T-cell (primary cell): ENCODE measurements at regions not wholly inside any gene's neighbourhood (a gene's known extent, or its start where the extent isn't known, plus 50 kb on each side); places are given as distances from the start of the nearest gene placed in this dataset.

ENCODE experiments used
- ATAC-seq, 4 experiments: fragments of 200-7000 bp in 3 of 4; fragments of 150-1000 bp in 1 of 4; cut with Tn5 transposase; replicated peaks in 1 of 4; 1 replicate in 3 of 4; 2 replicates in 1 of 4; pipeline ENCODE4 v1.10.0; 2021; ENCODE audit warnings: moderate library complexity in 3 of 4, mild to moderate bottlenecking in 2 of 4, moderate number of reproducible peaks in 1 of 4
- CTCF ChIA-PET, 2 donors: fragments of 300-600 bp; sonication (Branson Sonifier 250); formaldehyde crosslinking; loops; one replicate each; lab custom pipeline; 2022; ENCODE audit warnings: antibody characterized with exemption in 2 of 2; lab: Charles Lee
- POLR2A ChIA-PET, 2 donors: fragments of 300-600 bp; sonication (Branson Sonifier 250); formaldehyde crosslinking; loops; one replicate each; lab custom pipeline; 2022; ENCODE audit warnings: antibody characterized with exemption in 2 of 2; lab: Charles Lee
- DNase-seq, 35 experiments: peaks; one replicate each; pipeline versions ENCODE4 v3.0.0 to v3.0.0-alpha.2; 2013 to 2023
- H3K27ac ChIP-seq: one replicate; pipeline ENCODE4 v1.5.1; 2013; ENCODE audit warnings: low read length
- H3K27me3 ChIP-seq, 2 experiments: replicated peaks in 1 of 2; 1 replicate in 1 of 2; 2 replicates in 1 of 2; pipeline versions ENCODE4 v1.6.1 to v1.7.0; 2013; ENCODE audit warnings: low read length in 1 of 2, mixed read lengths in 1 of 2; ENCODE audit not compliant: control insufficient read depth in 2 of 2, insufficient read depth in 2 of 2; ENCODE audit errors: extremely low read depth in 1 of 2
- H3K36me3 ChIP-seq, 2 donors: 1 replicate in 1 of 2; 2 replicates in 1 of 2; pipeline versions ENCODE4 v1.6.1 to v1.7.0; 2013; ENCODE audit warnings: low read length in 1 of 2; ENCODE audit not compliant: control insufficient read depth in 2 of 2, insufficient read depth in 1 of 2; ENCODE audit errors: extremely low read depth in 1 of 2
- H3K4me1 ChIP-seq, 2 experiments: 1 replicate in 1 of 2; 2 replicates in 1 of 2; pipeline versions ENCODE4 v1.6.1 to v1.7.0; 2013; ENCODE audit warnings: low read length in 2 of 2, mixed read lengths in 1 of 2; ENCODE audit not compliant: insufficient read depth in 2 of 2, control insufficient read depth in 1 of 2; ENCODE audit errors: extremely low read depth in 1 of 2
- H3K4me3 ChIP-seq, 2 donors: 1 replicate in 1 of 2; 2 replicates in 1 of 2; pipeline versions ENCODE4 v1.5.1 to v1.7.0; 2013; ENCODE audit warnings: mild to moderate bottlenecking in 2 of 2, low read length in 1 of 2, moderate library complexity in 1 of 2; ENCODE audit not compliant: control insufficient read depth in 1 of 2; ENCODE audit errors: extremely low read depth in 1 of 2
- H3K9me3 ChIP-seq: 2 replicates; pipeline ENCODE4 v1.7.0; 2013
- H3K27ac Mint-ChIP-seq, 2 donors: one replicate each; pipeline ENCODE4 v1.8.0; 2020 to 2021; ENCODE audit warnings: mild to moderate bottlenecking in 2 of 2, mixed read lengths in 2 of 2
- H3K27me3 Mint-ChIP-seq, 2 donors: one replicate each; pipeline ENCODE4 v1.8.0; 2021 to 2022; ENCODE audit warnings: mixed read lengths in 2 of 2
- H3K36me3 Mint-ChIP-seq: one replicate; pipeline ENCODE4 v1.8.0; 2021; ENCODE audit warnings: mixed read lengths
- H3K4me1 Mint-ChIP-seq, 3 donors: one replicate each; pipeline ENCODE4 v1.8.0; 2020 to 2022; ENCODE audit warnings: mixed read lengths in 3 of 3, mild to moderate bottlenecking in 1 of 3
- H3K4me3 Mint-ChIP-seq, 3 donors: one replicate each; pipeline ENCODE4 v1.8.0; 2020 to 2022; ENCODE audit warnings: mild to moderate bottlenecking in 3 of 3, mixed read lengths in 3 of 3, moderate library complexity in 3 of 3
- H3K9me3 Mint-ChIP-seq, 3 donors: one replicate each; pipeline ENCODE4 v1.8.0; 2020 to 2022; ENCODE audit warnings: mixed read lengths in 3 of 3
- WGBS: methylation state at CpG from one replicate; pipeline ENCODE4 v1.1.5; 2013; ENCODE audit warnings: missing lambda C conversion rate; ENCODE audit not compliant: insufficient coverage; 5-methylcytosine and 5-hydroxymethylcytosine counted together

DNA sequence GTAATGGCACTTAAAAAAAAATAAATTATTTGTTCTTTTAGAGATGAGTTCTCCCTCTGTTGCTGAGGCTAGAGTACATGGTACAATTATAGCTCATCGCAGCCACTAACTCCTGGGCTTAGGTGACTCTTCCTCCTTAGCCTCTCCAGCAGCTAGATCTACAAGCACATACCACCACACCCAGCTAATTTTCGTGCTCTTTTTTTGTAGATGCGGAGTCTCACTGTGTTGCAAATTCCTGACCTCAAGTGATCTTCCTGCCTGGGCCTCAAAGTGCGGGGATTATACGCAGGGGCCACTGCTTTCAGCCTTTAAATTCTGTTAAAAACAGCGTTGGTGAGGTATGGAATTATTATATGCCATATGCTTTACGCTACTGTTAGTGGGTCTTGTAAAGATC lies 2034.0 kb downstream of the OLFM4 start:
- Mint-ChIP-seq H3K9me3 (peaks cover 13 to 19% (median 13%) of the 10 kb centered on the region in 3 donors), H3K4me1 (no peaks in the 10 kb centered on the region), H3K27ac (no peak overlapping the region), H3K4me3 (no peak overlapping the region), H3K36me3 (no peaks in the 10 kb centered on the region), H3K27me3 (no peaks in the 10 kb centered on the region)
- Histone ChIP-seq H3K4me3 (no peak overlapping the region), H3K9me3 (peaks cover 1% of the 10 kb centered on the region), H3K4me1 (no peaks in the 10 kb centered on the region), H3K27me3 (no peaks in the 10 kb centered on the region), H3K36me3 (no peaks in the 10 kb centered on the region), H3K27ac (no peak overlapping the region)
- no peak for DNase-seq
- POLR2A ChIA-PET: no interaction called here
- CTCF ChIA-PET: no interaction called here
- ATAC-seq: no peak
- WGBS: 86% methylated on average over 1 of the region's 7 CpGs

- DNase-seq: no peak
- Mint-ChIP-seq H3K4me3 (no peak overlapping the region), H3K36me3 (no peaks in the 10 kb centered on the region), H3K4me1 (no peaks in the 10 kb centered on the region), H3K27me3 (no peaks in the 10 kb centered on the region), H3K9me3 (peaks cover 3 to 8% (median 5%) of the 10 kb centered on the region in 3 donors), H3K27ac (no peak overlapping the region)
- H3K36me3 ChIP-seq: no peaks in the 10 kb centered on the region
- POLR2A ChIA-PET: no interaction called here
- ATAC-seq: no peak
- H3K27ac ChIP-seq: no peak overlapping the region
- CTCF ChIA-PET: no interaction called here
- WGBS: no CpG with 5 or more reads among the region's 1 CpG
- peaks cover 2% of the 10 kb centered on the region for H3K9me3 ChIP-seq
- H3K4me3 ChIP-seq: no peak overlapping the region
- H3K27me3 ChIP-seq: no peaks in the 10 kb centered on the region
- H3K4me1 ChIP-seq: no peaks in the 10 kb centered on the region
Measured at GRCh38 chr13:55067946-55068345, 2039.3 kb downstream of the OLFM4 start.

GRCh38 chr13:55069746-55070145 lies 2041.1 kb downstream of the OLFM4 start:
- DNase-seq (no peak), ATAC-seq (no peak)
- no peaks in the 10 kb centered on the region for H3K4me1 Mint-ChIP-seq
- Histone ChIP-seq H3K27me3 (no peaks in the 10 kb centered on the region), H3K36me3 (no peaks in the 10 kb centered on the region), H3K9me3 (peaks cover 2% of the 10 kb centered on the region), H3K27ac (no peak overlapping the region), H3K4me3 (no peak overlapping the region), H3K4me1 (no peaks in the 10 kb centered on the region)
- H3K27ac Mint-ChIP-seq: no peak overlapping the region
- ChIA-PET POLR2A (no interaction called here), CTCF (no interaction called here)
- H3K9me3 Mint-ChIP-seq: peaks cover 0 to 8% (median 2%) of the 10 kb centered on the region in 3 donors
- no peaks in the 10 kb centered on the region for H3K27me3 Mint-ChIP-seq
- no peaks in the 10 kb centered on the region for H3K36me3 Mint-ChIP-seq
- no CpG with 5 or more reads among the region's 1 CpG for WGBS
- no peak overlapping the region for H3K4me3 Mint-ChIP-seq

DNA sequence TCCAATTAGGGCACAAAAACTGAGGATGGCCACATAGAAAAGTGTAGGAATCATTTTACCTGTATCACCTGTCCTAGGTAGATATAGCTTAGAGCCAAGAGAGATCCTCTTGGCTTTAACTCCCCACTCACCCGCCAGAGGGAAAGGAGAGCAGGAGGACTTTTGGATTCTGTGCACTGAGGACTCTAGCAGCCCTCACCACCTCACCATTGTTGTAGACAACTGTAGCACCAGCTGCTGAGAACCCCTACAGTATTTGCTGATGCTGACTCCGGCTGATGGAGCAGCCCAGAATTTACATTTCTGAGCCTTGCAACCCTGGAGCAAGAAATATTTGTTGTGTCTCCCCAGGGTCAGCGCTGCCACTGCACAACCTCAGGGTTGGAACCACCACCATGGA lies 2044.4 kb downstream of the OLFM4 start:
- Mint-ChIP-seq H3K27me3 (no peaks in the 10 kb centered on the region), H3K27ac (no peak overlapping the region), H3K4me3 (no peak overlapping the region), H3K4me1 (no peaks in the 10 kb centered on the region), H3K36me3 (no peaks in the 10 kb centered on the region), H3K9me3 (peaks cover 0 to 3% (median 2%) of the 10 kb centered on the region in 3 donors)
- Histone ChIP-seq H3K9me3 (no peaks in the 10 kb centered on the region), H3K27ac (no peak overlapping the region), H3K36me3 (no peaks in the 10 kb centered on the region), H3K4me3 (no peak overlapping the region), H3K4me1 (no peaks in the 10 kb centered on the region), H3K27me3 (no peaks in the 10 kb centered on the region)
- ChIA-PET CTCF (no interaction called here), POLR2A (no interaction called here)
- ATAC-seq (no peak), DNase-seq (no peak)
- 95% methylated on average over 2 of the region's 3 CpGs for WGBS

DNA sequence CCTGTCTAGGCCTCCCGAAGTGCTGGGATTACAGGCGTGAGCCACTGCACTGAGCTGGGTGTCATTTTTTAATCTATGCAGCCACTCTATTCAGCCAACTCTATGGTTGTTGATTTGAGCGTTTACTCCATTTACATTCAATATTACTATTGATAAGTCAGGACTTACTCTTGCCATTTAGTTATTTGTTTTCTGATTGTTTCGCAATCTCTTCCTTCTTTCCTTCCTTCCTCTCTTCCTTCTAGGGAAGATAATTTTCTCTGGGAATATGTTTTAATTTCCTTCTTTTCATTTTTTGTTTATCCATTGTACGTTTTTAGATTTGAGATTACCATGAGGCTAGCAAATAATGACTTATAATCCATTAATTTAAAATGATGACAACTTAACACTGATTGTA lies 2056.0 kb downstream of the OLFM4 start:
- H3K27ac Mint-ChIP-seq: no peak overlapping the region
- ChIA-PET POLR2A (no interaction called here), CTCF (no interaction called here)
- WGBS: 100% methylated on average over 2 of the region's 5 CpGs
- H3K4me3 Mint-ChIP-seq: no peak overlapping the region
- no peaks in the 10 kb centered on the region for H3K4me1 ChIP-seq
- no peaks in the 10 kb centered on the region for H3K27me3 Mint-ChIP-seq
- no peak overlapping the region for H3K4me3 ChIP-seq
- no peak overlapping the region for H3K27ac ChIP-seq
- H3K36me3 ChIP-seq: no peaks in the 10 kb centered on the region
- no peaks in the 10 kb centered on the region for H3K4me1 Mint-ChIP-seq
- no peaks in the 10 kb centered on the region for H3K36me3 Mint-ChIP-seq
- no peak for DNase-seq
- peaks cover 12 to 29% (median 13%) of the 10 kb centered on the region in 3 donors for H3K9me3 Mint-ChIP-seq
- no peaks in the 10 kb centered on the region for H3K27me3 ChIP-seq
- no peak for ATAC-seq
- no peaks in the 10 kb centered on the region for H3K9me3 ChIP-seq

- H3K9me3 Mint-ChIP-seq: peaks cover 10 to 33% (median 15%) of the 10 kb centered on the region in 3 donors
- no peaks in the 10 kb centered on the region for H3K4me1 ChIP-seq
- DNase-seq (no peak), ATAC-seq (no peak)
- H3K4me3 ChIP-seq: no peak overlapping the region
- CTCF ChIA-PET: no interaction called here
- no peak overlapping the region for H3K27ac ChIP-seq
- POLR2A ChIA-PET: no interaction called here
- no peaks in the 10 kb centered on the region for H3K27me3 ChIP-seq
- H3K36me3 ChIP-seq: no peaks in the 10 kb centered on the region
- H3K36me3 Mint-ChIP-seq: no peaks in the 10 kb centered on the region
- no peak overlapping the region for H3K27ac Mint-ChIP-seq
- no peak overlapping the region for H3K4me3 Mint-ChIP-seq
- H3K27me3 Mint-ChIP-seq: no peaks in the 10 kb centered on the region
- H3K9me3 ChIP-seq: no peaks in the 10 kb centered on the region
- 40% methylated on average over 1 of the region's 2 CpGs for WGBS
- H3K4me1 Mint-ChIP-seq: no peaks in the 10 kb centered on the region
Measured at GRCh38 chr13:55087085-55087484, 2053.6 kb upstream of the PRR20A start.

- ChIA-PET POLR2A (no interaction called here), CTCF (no interaction called here)
- H3K27me3 Mint-ChIP-seq: no peaks in the 10 kb centered on the region
- H3K9me3 Mint-ChIP-seq: peaks cover 18 to 19% (median 18%) of the 10 kb centered on the region in 3 donors
- DNase-seq: no peak
- Histone ChIP-seq H3K36me3 (no peaks in the 10 kb centered on the region), H3K4me1 (no peaks in the 10 kb centered on the region), H3K4me3 (no peak overlapping the region), H3K9me3 (no peaks in the 10 kb centered on the region), H3K27ac (no peak overlapping the region), H3K27me3 (no peaks in the 10 kb centered on the region)
- no peak overlapping the region for H3K27ac Mint-ChIP-seq
- H3K36me3 Mint-ChIP-seq: no peaks in the 10 kb centered on the region
- ATAC-seq: no peak
- H3K4me3 Mint-ChIP-seq: no peak overlapping the region
- no peaks in the 10 kb centered on the region for H3K4me1 Mint-ChIP-seq
Measured at GRCh38 chr13:55090612-55091011, 2050.1 kb upstream of the PRR20A start.
